GM13977 (cell line): ENCODE measurements at regions not wholly inside any gene's neighbourhood (a gene's known extent, or its start where the extent isn't known, plus 50 kb on each side); places are given as distances from the start of the nearest gene placed in this dataset.

Experiments used
- DNase-seq: peaks from one replicate; pipeline ENCODE4 v3.0.0; 2012; ENCODE audit warnings: low spot score
- in situ Hi-C: fragments of 300-500 bp; cut with MboI; formaldehyde crosslinking; loops from one replicate; pipeline ENCODE4 v1.12.0; 2022; ENCODE audit warnings: low sequenced_read_pairs, low pct_unique_long_range_greater_than_20kb, mixed read lengths, inconsistent platforms; ENCODE audit not compliant: unreplicated experiment
- TF ChIP-seq, protein P1 (sequence below): IDR thresholded peaks from 2 replicates; pipeline ENCODE4 v1.5.1; 2012; ENCODE audit warnings: mild to moderate bottlenecking, control low read depth; ENCODE audit not compliant: insufficient read depth; ENCODE audit errors: extremely low read depth, missing control alignments

DNA sequence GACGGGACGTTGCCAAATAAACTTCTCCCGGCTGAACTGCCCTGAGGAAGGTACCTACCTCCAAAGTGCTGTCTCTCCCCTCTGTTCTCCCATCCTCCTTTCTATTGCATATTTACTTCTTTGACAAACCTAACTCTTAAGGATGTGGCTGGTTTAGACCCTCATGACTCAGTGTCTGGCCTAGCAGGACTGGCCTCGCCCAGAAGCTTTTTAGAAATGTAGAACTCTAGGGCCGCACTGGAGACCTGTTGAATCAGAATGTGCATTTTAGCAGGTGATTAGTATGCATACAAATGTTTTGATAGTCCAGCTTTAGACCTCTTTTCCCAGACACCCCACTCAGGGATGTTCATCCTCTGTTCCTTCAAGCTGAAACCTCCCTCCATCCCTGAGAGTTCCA is 335.9 kb downstream of the PIK3R1 start:
- TF ChIP-seq, protein P1, sequence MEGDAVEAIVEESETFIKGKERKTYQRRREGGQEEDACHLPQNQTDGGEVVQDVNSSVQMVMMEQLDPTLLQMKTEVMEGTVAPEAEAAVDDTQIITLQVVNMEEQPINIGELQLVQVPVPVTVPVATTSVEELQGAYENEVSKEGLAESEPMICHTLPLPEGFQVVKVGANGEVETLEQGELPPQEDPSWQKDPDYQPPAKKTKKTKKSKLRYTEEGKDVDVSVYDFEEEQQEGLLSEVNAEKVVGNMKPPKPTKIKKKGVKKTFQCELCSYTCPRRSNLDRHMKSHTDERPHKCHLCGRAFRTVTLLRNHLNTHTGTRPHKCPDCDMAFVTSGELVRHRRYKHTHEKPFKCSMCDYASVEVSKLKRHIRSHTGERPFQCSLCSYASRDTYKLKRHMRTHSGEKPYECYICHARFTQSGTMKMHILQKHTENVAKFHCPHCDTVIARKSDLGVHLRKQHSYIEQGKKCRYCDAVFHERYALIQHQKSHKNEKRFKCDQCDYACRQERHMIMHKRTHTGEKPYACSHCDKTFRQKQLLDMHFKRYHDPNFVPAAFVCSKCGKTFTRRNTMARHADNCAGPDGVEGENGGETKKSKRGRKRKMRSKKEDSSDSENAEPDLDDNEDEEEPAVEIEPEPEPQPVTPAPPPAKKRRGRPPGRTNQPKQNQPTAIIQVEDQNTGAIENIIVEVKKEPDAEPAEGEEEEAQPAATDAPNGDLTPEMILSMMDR = no peak
- in situ Hi-C loops = no loop called here
- DNase-seq = no peak

DNA sequence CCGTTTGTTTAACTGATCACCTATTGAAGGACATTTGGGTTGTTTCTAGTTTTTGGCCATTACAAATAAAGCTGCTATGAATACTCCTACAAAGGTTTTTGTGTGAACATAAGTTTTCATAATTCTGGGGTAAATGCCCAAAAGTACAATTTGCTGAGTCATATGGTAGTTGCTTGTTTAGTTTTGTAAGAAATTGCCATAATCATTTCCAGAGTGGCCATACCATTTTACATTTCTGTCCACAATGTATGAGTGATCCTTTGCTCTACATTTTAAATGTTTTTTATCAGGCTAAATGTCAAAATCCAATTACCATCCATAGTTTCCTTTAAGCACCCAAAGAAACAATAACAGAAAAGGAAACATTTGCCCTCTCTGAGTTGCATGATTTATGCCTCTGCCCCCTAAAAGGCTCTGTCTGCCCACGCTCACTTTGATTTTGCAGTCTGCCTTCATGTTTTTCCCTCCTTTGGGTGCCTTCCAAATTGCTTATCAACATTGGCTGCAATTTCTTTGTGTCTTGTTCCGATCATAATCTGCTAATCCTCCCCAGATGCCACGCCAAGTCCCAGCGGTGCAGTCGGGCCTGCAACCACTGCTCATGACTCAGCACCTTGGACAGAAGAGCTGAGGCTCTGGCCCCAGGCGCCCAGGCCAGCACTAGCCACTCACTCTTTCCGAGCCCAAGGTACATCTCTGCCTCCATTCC is 339.2 kb downstream of the PIK3R1 start:
- in situ Hi-C loops = no loop called here
- TF ChIP-seq, protein P1 = no peak

DNA sequence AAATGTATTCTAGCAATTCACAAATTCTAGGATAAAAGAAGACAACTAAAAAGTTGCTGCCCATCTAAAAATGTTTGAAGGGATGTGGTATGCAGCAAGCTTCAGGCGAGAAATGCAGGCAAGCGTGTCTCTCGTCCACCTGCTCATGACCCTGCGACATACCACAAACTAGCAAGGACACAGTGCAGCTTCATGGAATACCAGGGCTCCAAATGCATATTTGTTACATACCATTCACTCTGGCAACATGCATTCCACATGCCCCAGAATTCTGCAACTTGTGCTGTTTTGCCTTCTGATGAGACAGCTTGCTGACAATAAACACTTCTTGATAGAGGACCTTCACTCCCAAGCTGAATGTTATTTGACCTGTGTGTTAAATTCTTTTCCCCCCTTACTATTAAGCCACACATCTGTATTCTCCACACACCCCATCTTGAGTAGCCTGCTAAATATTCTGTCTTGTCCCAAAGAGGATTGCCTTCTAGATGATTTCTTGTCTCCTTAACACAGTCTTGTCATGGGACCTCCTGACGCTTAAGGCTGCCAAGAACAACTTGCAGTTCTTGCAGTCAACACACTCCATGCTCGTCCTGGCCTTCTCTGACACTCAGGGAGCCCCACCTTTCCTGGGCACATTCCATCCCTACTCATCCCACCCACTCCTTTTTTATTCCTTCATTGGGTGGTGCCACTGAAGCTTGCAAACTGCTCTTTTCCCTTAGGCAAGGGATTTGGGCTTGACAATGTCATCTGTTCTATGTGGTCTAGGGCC is 340.5 kb downstream of the PIK3R1 start:
- in situ Hi-C loops = no loop called here
- no peak for DNase-seq
- TF ChIP-seq, protein P1 = no peak

More for the DNA sequence above, 339.2 kb downstream of the PIK3R1 start:
- DNase-seq = no peak

DNA sequence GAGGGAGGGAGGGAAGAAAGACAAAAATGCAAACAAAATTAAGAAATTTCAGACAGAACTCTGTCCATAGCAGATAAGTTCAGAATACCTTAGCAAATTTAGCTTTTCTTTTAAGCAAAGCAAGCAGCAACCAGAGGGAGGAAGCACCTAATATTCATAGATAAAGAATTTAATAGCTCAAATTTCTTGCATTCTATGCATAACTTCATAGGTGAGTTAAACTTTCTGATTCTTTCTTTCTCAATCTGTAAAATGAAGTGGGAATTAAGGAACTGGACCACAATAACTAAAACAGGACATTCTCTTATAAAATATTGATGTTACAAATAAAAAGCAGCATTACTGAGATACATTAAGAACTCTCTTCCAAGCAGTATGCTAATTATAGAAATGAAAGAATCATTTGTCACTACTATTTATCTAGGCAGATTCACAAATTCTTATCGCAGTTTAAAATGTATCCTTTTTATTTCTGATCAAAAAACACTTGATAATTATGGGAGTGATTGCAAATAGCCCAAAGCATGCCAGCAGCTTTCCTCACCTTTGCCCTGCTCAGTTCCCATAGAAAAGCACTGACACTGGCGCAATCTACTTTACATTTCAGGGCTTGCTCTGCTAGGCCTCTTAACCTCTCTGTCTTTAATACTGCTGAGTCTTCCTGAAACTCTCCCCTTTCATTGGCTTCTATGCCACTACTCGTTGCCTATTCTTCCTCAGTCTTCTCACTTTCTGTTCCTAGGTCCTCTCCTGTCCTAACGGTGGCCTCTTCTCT is 341.8 kb downstream of the PIK3R1 start:
- TF ChIP-seq, protein P1 = no peak
- no peak for DNase-seq
- in situ Hi-C loops = no loop called here

DNA sequence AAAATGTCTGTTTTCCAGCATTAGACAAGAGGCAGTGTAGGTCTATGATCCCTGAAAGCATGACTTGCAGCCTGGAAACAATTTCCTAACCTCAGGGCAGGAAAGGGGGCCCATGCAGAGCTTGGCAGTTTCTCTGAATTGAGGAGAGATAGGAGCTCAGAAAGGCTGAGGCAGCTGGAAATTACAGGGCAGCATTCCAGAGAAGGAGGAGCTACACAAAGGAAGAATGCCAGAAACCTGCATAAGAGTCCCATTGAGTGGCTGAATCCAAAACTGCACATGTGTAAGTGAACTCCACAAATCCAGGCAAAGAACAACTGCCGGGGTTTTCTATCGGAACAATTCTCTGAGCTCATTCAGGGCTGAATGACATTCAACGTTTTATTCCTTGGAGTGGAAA is 346.8 kb downstream of the PIK3R1 start:
- TF ChIP-seq, protein P1 = no peak
- in situ Hi-C loops = no loop called here
- no peak for DNase-seq

DNA sequence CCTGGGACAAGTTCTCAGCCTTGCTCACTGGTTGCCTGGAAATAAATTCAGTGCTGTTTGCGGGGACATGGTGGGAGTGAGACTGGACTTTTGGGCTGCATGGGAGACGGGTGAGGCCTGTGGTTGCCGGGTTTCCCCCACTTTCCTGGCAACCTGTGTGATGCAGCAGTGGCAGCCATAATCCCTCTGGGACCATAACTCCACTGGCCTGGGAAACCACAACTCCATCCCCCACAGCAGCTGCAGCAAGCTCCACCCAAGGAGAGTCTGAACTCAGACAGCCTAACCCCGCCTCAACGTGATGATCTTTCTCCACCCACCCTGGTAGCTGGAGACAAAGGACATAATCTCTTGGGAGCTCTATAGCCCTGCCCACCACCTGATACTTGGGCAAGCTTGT is 349.9 kb downstream of the PIK3R1 start:
- TF ChIP-seq, protein P1 = no peak
- peak; percentile 9 for DNase-seq
- in situ Hi-C loops = no loop called here
